ENCODE measurements at regions not wholly inside any gene's neighbourhood (a gene's known extent, or its start where the extent isn't known, plus 50 kb on each side); places are given as distances from the start of the nearest gene placed in this dataset.

GRCh38 chr15:38192496-38192895 is 60.1 kb upstream of the SPRED1 start:
- Histone ChIP-seq H3K4me1 (ENCODE audit: control insufficient read depth in 1 of 2, insufficient read depth in 1 of 2, low read depth in 1 of 2, low read length in 1 of 2) (no peaks in the 10 kb centered on the region), H3K27ac (no peak overlapping the region), H3K4me3 (ENCODE audit: low read depth in 1 of 2, low read length in 1 of 2) (no peak overlapping the region), H3K9me3 (no peaks in the 10 kb centered on the region), H3K27me3 (no peaks in the 10 kb centered on the region), H3K36me3 (no peaks in the 10 kb centered on the region)
- TF ChIP-seq CTCF (IDR thresholded peaks at IDR 0.05), result no peak

- H3K27me3 ChIP-seq, result no peaks in the 10 kb centered on the region
- no peak overlapping the region for H3K27ac ChIP-seq
- no peak for TF ChIP-seq CTCF (IDR thresholded peaks at IDR 0.05)
- H3K4me1 ChIP-seq (ENCODE audit: control insufficient read depth in 1 of 2, insufficient read depth in 1 of 2, low read depth in 1 of 2, low read length in 1 of 2), result no peaks in the 10 kb centered on the region
- H3K36me3 ChIP-seq, result no peaks in the 10 kb centered on the region
- H3K4me3 ChIP-seq (ENCODE audit: low read depth in 1 of 2, low read length in 1 of 2), result no peak overlapping the region
- H3K9me3 ChIP-seq, result no peaks in the 10 kb centered on the region
Measured at GRCh38 chr15:38193496-38193895, 59.1 kb upstream of the SPRED1 start.

- no peaks in the 10 kb centered on the region for H3K9me3 ChIP-seq
- no peak overlapping the region for H3K27ac ChIP-seq
- H3K4me3 ChIP-seq (ENCODE audit: low read depth in 1 of 2, low read length in 1 of 2), result no peak overlapping the region
- H3K4me1 ChIP-seq (ENCODE audit: control insufficient read depth in 1 of 2, insufficient read depth in 1 of 2, low read depth in 1 of 2, low read length in 1 of 2), result no peaks in the 10 kb centered on the region
- no peaks in the 10 kb centered on the region for H3K27me3 ChIP-seq
- H3K36me3 ChIP-seq, result no peaks in the 10 kb centered on the region
- no peak for TF ChIP-seq CTCF (IDR thresholded peaks at IDR 0.05)
Measured at GRCh38 chr15:38195191-38195901, 57.3 kb upstream of the SPRED1 start.

- Histone ChIP-seq H3K27me3 (no peaks in the 10 kb centered on the region), H3K4me1 (ENCODE audit: control insufficient read depth in 1 of 2, insufficient read depth in 1 of 2, low read depth in 1 of 2, low read length in 1 of 2) (no peaks in the 10 kb centered on the region), H3K9me3 (no peaks in the 10 kb centered on the region), H3K4me3 (ENCODE audit: low read depth in 1 of 2, low read length in 1 of 2) (no peak overlapping the region), H3K27ac (no peak overlapping the region), H3K36me3 (no peaks in the 10 kb centered on the region)
- TF ChIP-seq CTCF (IDR thresholded peaks at IDR 0.05), result no peak
Measured at GRCh38 chr15:38196076-38196475, 56.6 kb upstream of the SPRED1 start.

GRCh38 chr15:38197553-38197952 is 55.1 kb upstream of the SPRED1 start:
- Histone ChIP-seq H3K9me3 (no peaks in the 10 kb centered on the region), H3K4me1 (ENCODE audit: control insufficient read depth in 1 of 2, insufficient read depth in 1 of 2, low read depth in 1 of 2, low read length in 1 of 2) (no peaks in the 10 kb centered on the region), H3K27me3 (no peaks in the 10 kb centered on the region), H3K36me3 (no peaks in the 10 kb centered on the region), H3K27ac (no peak overlapping the region), H3K4me3 (ENCODE audit: low read depth in 1 of 2, low read length in 1 of 2) (no peak overlapping the region)
- no peak for TF ChIP-seq CTCF (IDR thresholded peaks at IDR 0.05)

All from neutrophil (primary cell).